B cell (primary cell): ENCODE measurements at regions not wholly inside any gene's neighbourhood (a gene's known extent, or its start where the extent isn't known, plus 50 kb on each side); places are given as distances from the start of the nearest gene placed in this dataset.

Source experiments
- ATAC-seq: fragments of 200-7000 bp; cut with Tn5 transposase; one replicate; pipeline ENCODE4 v1.10.0; 2021; ENCODE audit warnings: low read depth, mild to moderate bottlenecking, moderate number of reproducible peaks, moderate library complexity
- CTCF ChIA-PET: fragments of 350-600 bp; sonication (Branson Sonifier 250); formaldehyde crosslinking; loops from one replicate; lab custom pipeline; 2021; ENCODE audit warnings: antibody characterized with exemption, inconsistent platforms; lab: Charles Lee
- POLR2A ChIA-PET: fragments of 350-600 bp; sonication (Branson Sonifier 250); formaldehyde crosslinking; loops from one replicate; lab custom pipeline; 2021; ENCODE audit warnings: antibody characterized with exemption; lab: Charles Lee
- DNase-seq: peaks from one replicate; pipeline ENCODE4 v3.0.0; 2013
- H2AFZ ChIP-seq: 2 replicates; pipeline ENCODE4 v1.6.1; 2012; ENCODE audit warnings: mild to moderate bottlenecking, low read depth, low read length; ENCODE audit not compliant: insufficient read depth, poor library complexity, severe bottlenecking
- H3K27ac ChIP-seq, 2 donors: 1 replicate in 1 of 2; 2 replicates in 1 of 2; pipeline ENCODE4 v1.5.1; 2012 to 2013; ENCODE audit warnings: low read length in 2 of 2, mild to moderate bottlenecking in 2 of 2, moderate library complexity in 1 of 2
- H3K27me3 ChIP-seq, 4 experiments: fragments of 200-600 bp in 1 of 4; sonication (generic) in 1 of 4; replicated peaks in 1 of 4; 1 replicate in 2 of 4; 2 replicates in 2 of 4; pipeline versions ENCODE4 v1.6.1 to v1.7.0; 2013 to 2016; ENCODE audit warnings: low read length in 3 of 4, mild to moderate bottlenecking in 2 of 4, mixed read lengths in 1 of 4, moderate library complexity in 1 of 4; ENCODE audit not compliant: insufficient read depth in 4 of 4, control insufficient read depth in 3 of 4; ENCODE audit errors: control extremely low read depth in 1 of 4
- H3K36me3 ChIP-seq, 2 experiments: replicated peaks in 1 of 2; 1 replicate in 1 of 2; 2 replicates in 1 of 2; pipeline versions ENCODE4 v1.6.1 to v1.7.1; 2013; ENCODE audit warnings: low read length in 1 of 2; ENCODE audit not compliant: insufficient read depth in 2 of 2, control insufficient read depth in 1 of 2; ENCODE audit errors: control extremely low read depth in 1 of 2, extremely low read depth in 1 of 2
- H3K4me1 ChIP-seq, 2 donors: fragments of 200-600 bp in 1 of 2; sonication (generic) in 1 of 2; 1 replicate in 1 of 2; 2 replicates in 1 of 2; pipeline versions ENCODE4 v1.5.1 to v1.6.1; 2013 to 2017; ENCODE audit warnings: low read length in 2 of 2; ENCODE audit not compliant: control insufficient read depth in 2 of 2, insufficient read depth in 2 of 2
- H3K4me2 ChIP-seq: replicated peaks from 2 replicates; pipeline ENCODE3; 2012; ENCODE audit warnings: mild to moderate bottlenecking, low read depth, low read length; ENCODE audit not compliant: poor library complexity, severe bottlenecking
- H3K4me3 ChIP-seq, 5 experiments: fragments of 200-600 bp in 1 of 5; sonication (generic) in 1 of 5; 1 replicate in 3 of 5; 2 replicates in 2 of 5; pipeline versions ENCODE4 v1.5.1 to v1.7.0; 2011 to 2016; ENCODE audit warnings: low read length in 4 of 5, mild to moderate bottlenecking in 4 of 5, low read depth in 2 of 5, control low read depth in 1 of 5, moderate library complexity in 1 of 5; ENCODE audit not compliant: insufficient read depth in 1 of 5; ENCODE audit errors: control extremely low read depth in 1 of 5, extremely low read depth in 1 of 5
- H3K79me2 ChIP-seq: fragments of 200-600 bp; sonication (generic); one replicate; pipeline ENCODE4 v1.6.0; 2016; ENCODE audit warnings: low read length; ENCODE audit not compliant: control insufficient read depth, insufficient read depth
- H3K9ac ChIP-seq: fragments of 200-600 bp; sonication (generic); 2 replicates; pipeline ENCODE4 v1.6.1; 2017; ENCODE audit warnings: mild to moderate bottlenecking, low read length, moderate library complexity
- H3K9me3 ChIP-seq, 3 donors: one replicate each; pipeline versions ENCODE4 v1.6.1 to v1.7.1; 2013; ENCODE audit warnings: low read length in 2 of 3; ENCODE audit not compliant: control insufficient read depth in 2 of 3, insufficient read depth in 1 of 3; ENCODE audit errors: control extremely low read depth in 1 of 3
- H4K20me1 ChIP-seq: 2 replicates; pipeline ENCODE4 v1.6.0; 2012; ENCODE audit warnings: mild to moderate bottlenecking, low read length; ENCODE audit not compliant: insufficient read depth, control insufficient read depth, poor library complexity, severe bottlenecking
- H3K27ac Mint-ChIP-seq: one replicate; pipeline ENCODE4 v1.8.0; 2021; ENCODE audit warnings: mixed read lengths
- H3K27me3 Mint-ChIP-seq: one replicate; pipeline ENCODE4 v1.8.0; 2021; ENCODE audit warnings: mixed read lengths
- H3K4me1 Mint-ChIP-seq: one replicate; pipeline ENCODE4 v1.8.0; 2021; ENCODE audit warnings: mixed read lengths
- H3K4me3 Mint-ChIP-seq: one replicate; pipeline ENCODE4 v1.8.0; 2021; ENCODE audit warnings: mixed read lengths
- H3K9me3 Mint-ChIP-seq: one replicate; pipeline ENCODE4 v1.8.0; 2022; ENCODE audit warnings: mixed read lengths; ENCODE audit not compliant: insufficient read depth
- CTCF ChIP-seq: fragments of 200-600 bp; IDR thresholded peaks from one replicate; pipeline ENCODE4 v1.8.0; 2022; ENCODE audit warnings: antibody characterized with exemption, mild to moderate bottlenecking
- EZH2 ChIP-seq: IDR thresholded peaks from 2 replicates; pipeline ENCODE4 v1.6.1; 2012; ENCODE audit warnings: borderline replicate concordance, low read depth, mild to moderate bottlenecking, moderate library complexity, low read length; ENCODE audit not compliant: insufficient read depth, poor library complexity, severe bottlenecking
- WGBS: methylation state at CpG from one replicate; pipeline ENCODE4 v1.1.5; 2013; ENCODE audit warnings: missing lambda C conversion rate; ENCODE audit not compliant: insufficient coverage; 5-methylcytosine and 5-hydroxymethylcytosine counted together
- intact Hi-C: fragments of 100-400 bp; cut with micrococcal nuclease; formaldehyde crosslinking; loops from one replicate; pipeline ENCODE4 v1.10.0; 2022

DNA sequence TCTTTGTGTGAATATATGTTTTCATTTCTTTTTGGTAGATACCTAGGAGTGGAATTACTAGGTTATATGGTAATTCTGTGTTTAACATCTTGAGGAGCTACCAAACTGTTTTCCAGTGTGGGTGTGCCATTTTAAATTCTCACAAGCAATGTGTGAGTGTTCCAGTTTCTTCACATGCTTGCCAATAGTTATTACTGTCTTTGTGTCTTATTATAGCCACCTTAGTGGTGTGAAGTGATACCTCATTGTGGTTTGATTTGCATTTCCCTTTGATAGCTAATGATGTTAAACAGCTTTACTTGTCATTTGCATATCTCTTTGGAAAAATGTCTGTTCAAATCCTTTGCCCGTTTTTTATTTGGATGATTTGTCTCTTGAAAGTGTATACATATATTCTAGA is 513.0 kb downstream of the TMEM38B start:
- no peaks in the 10 kb centered on the region for H3K27me3 ChIP-seq
- WGBS, result no CpG with 5 or more reads among the region's 1 CpG
- no peak overlapping the region for H3K4me2 ChIP-seq
- H3K4me1 ChIP-seq, result no peaks in the 10 kb centered on the region
- ChIA-PET CTCF (no interaction called here), POLR2A (no interaction called here)
- H3K36me3 ChIP-seq, result no peaks in the 10 kb centered on the region
- intact Hi-C loops, result no loop called here
- peaks cover 0 to 14% (median 0%) of the 10 kb centered on the region in 3 donors for H3K9me3 ChIP-seq
- H3K4me3 ChIP-seq, result no peak overlapping the region
- no peaks in the 10 kb centered on the region for H3K79me2 ChIP-seq
- no peak overlapping the region for H3K9ac ChIP-seq
- H3K4me1 Mint-ChIP-seq, result no peaks in the 10 kb centered on the region
- H3K27ac ChIP-seq, result no peak overlapping the region
- no peaks in the 10 kb centered on the region for H4K20me1 ChIP-seq
- no peak overlapping the region for H2AFZ ChIP-seq
- no peak overlapping the region for H3K4me3 Mint-ChIP-seq
- no peak overlapping the region for H3K27ac Mint-ChIP-seq
- DNase-seq, result no peak
- peaks cover 6% of the 10 kb centered on the region for H3K9me3 Mint-ChIP-seq
- no peaks in the 10 kb centered on the region for H3K27me3 Mint-ChIP-seq
- no peak for ATAC-seq
- TF ChIP-seq CTCF (no peak), EZH2 (no peak)

- Histone ChIP-seq H3K4me1 (no peaks in the 10 kb centered on the region), H3K9ac (no peak overlapping the region), H3K9me3 (no peaks in the 10 kb centered on the region), H3K27ac (no peak overlapping the region), H3K27me3 (no peaks in the 10 kb centered on the region), H2AFZ (no peak overlapping the region), H3K4me2 (no peak overlapping the region), H4K20me1 (no peaks in the 10 kb centered on the region), H3K4me3 (no peak overlapping the region), H3K36me3 (no peaks in the 10 kb centered on the region), H3K79me2 (no peaks in the 10 kb centered on the region)
- Mint-ChIP-seq H3K9me3 (peaks cover 2% of the 10 kb centered on the region), H3K4me1 (no peaks in the 10 kb centered on the region), H3K4me3 (no peak overlapping the region), H3K27me3 (no peaks in the 10 kb centered on the region), H3K27ac (no peak overlapping the region)
- intact Hi-C loops, result no loop called here
- TF ChIP-seq CTCF (no peak), EZH2 (no peak)
- DNase-seq (no peak), ATAC-seq (no peak)
- CTCF ChIA-PET, result no interaction called here
- POLR2A ChIA-PET, result no interaction called here
- WGBS, result 0% methylated on average over 1 of the region's 3 CpGs
These were observed 524.1 kb downstream of the TMEM38B start for GRCh38 chr9:106218427-106218826.
